Endodermal cell (in vitro differentiated cells): ENCODE measurements at regions not wholly inside any gene's neighbourhood (a gene's known extent, or its start where the extent isn't known, plus 50 kb on each side); places are given as distances from the start of the nearest gene placed in this dataset.

Source experiments
- DNase-seq: peaks from one replicate; pipeline ENCODE4 v3.0.0-alpha.2; 2017
- H3K27ac ChIP-seq: 2 replicates; pipeline ENCODE4 v1.5.1; 2013; ENCODE audit warnings: mild to moderate bottlenecking, low read depth, low read length, moderate library complexity
- H3K27me3 ChIP-seq: 2 replicates; pipeline ENCODE4 v1.6.1; 2013; ENCODE audit warnings: mild to moderate bottlenecking, low read length, moderate library complexity; ENCODE audit not compliant: insufficient read depth, control insufficient read depth, poor library complexity, severe bottlenecking
- H3K36me3 ChIP-seq: 2 replicates; pipeline ENCODE4 v1.7.0; 2013; ENCODE audit warnings: mild to moderate bottlenecking, low read length, moderate library complexity; ENCODE audit not compliant: control insufficient read depth, insufficient read depth
- H3K4me1 ChIP-seq: one replicate; pipeline ENCODE4 v1.7.0; 2013; ENCODE audit warnings: low read length; ENCODE audit not compliant: control insufficient read depth, insufficient read depth
- H3K4me3 ChIP-seq: 2 replicates; pipeline ENCODE4 v1.5.1; 2013; ENCODE audit warnings: mild to moderate bottlenecking, low read length, moderate library complexity
- H3K9ac ChIP-seq: 2 replicates; pipeline ENCODE4 v1.6.1; 2013; ENCODE audit warnings: mild to moderate bottlenecking, low read length, moderate library complexity; ENCODE audit not compliant: poor library complexity, severe bottlenecking; ENCODE audit errors: extremely low read depth
- H3K9me3 ChIP-seq: 2 replicates; pipeline ENCODE4 v1.6.1; 2013; ENCODE audit warnings: mild to moderate bottlenecking, low read length, moderate library complexity; ENCODE audit not compliant: control insufficient read depth
- H3K27ac Mint-ChIP-seq: 2 replicates; pipeline ENCODE4 v1.8.0; 2020; ENCODE audit warnings: mixed read lengths
- H3K27me3 Mint-ChIP-seq: 2 replicates; pipeline ENCODE4 v1.8.0; 2021; ENCODE audit warnings: mild to moderate bottlenecking, mixed read lengths; ENCODE audit not compliant: insufficient read depth
- H3K36me3 Mint-ChIP-seq: 2 replicates; pipeline ENCODE4 v1.8.0; 2020; ENCODE audit warnings: low read depth, mixed read lengths
- H3K4me1 Mint-ChIP-seq: 2 replicates; pipeline ENCODE4 v1.8.0; 2020; ENCODE audit warnings: mixed read lengths
- H3K4me3 Mint-ChIP-seq: 2 replicates; pipeline ENCODE4 v1.8.0; 2020; ENCODE audit warnings: mild to moderate bottlenecking, moderate library complexity, mixed read lengths
- H3K9me3 Mint-ChIP-seq: 2 replicates; pipeline ENCODE4 v1.8.0; 2020; ENCODE audit warnings: mild to moderate bottlenecking, mixed read lengths
- CTCF ChIP-seq: fragments of 200-600 bp; sonication (generic); conservative IDR thresholded peaks from 2 replicates; pipeline ENCODE4 v1.5.0; 2021; ENCODE audit warnings: antibody characterized with exemption, mild to moderate bottlenecking
- WGBS, 2 experiments: methylation state at CpG; one replicate each; pipeline versions ENCODE4 v1.1.5 to v1.1.7; 2013; ENCODE audit warnings: missing lambda C conversion rate in 2 of 2, mixed read lengths in 1 of 2; ENCODE audit not compliant: insufficient coverage in 1 of 2, insufficient read length in 1 of 2; 5-methylcytosine and 5-hydroxymethylcytosine counted together

GRCh38 chr20:51894201-51894600, 91.9 kb upstream of the SALL4 start:
- H3K36me3 ChIP-seq, result no peaks in the 10 kb centered on the region
- H3K9ac ChIP-seq, result no peak overlapping the region
- no peak overlapping the region for H3K4me3 ChIP-seq
- Mint-ChIP-seq H3K4me3 (no peak overlapping the region), H3K27ac (peak overlapping the region; percentile 5), H3K4me1 (peaks cover 30% of the 10 kb centered on the region), H3K27me3 (no peaks in the 10 kb centered on the region), H3K36me3 (no peaks in the 10 kb centered on the region), H3K9me3 (no peaks in the 10 kb centered on the region)
- TF ChIP-seq CTCF, result no peak
- no peak overlapping the region for H3K27ac ChIP-seq
- WGBS, 2 experiments, result 92 to 98% methylated on average over 2 to 5 of the region's 6 CpGs
- no peaks in the 10 kb centered on the region for H3K9me3 ChIP-seq
- no peaks in the 10 kb centered on the region for H3K27me3 ChIP-seq
- DNase-seq, result no peak
- peaks cover 8% of the 10 kb centered on the region for H3K4me1 ChIP-seq

- Histone ChIP-seq H3K27ac (no peak overlapping the region), H3K9me3 (no peaks in the 10 kb centered on the region), H3K27me3 (no peaks in the 10 kb centered on the region), H3K36me3 (no peaks in the 10 kb centered on the region), H3K4me3 (no peak overlapping the region), H3K9ac (no peak overlapping the region), H3K4me1 (peaks cover 8% of the 10 kb centered on the region)
- no peak for TF ChIP-seq CTCF
- Mint-ChIP-seq H3K4me3 (no peak overlapping the region), H3K27me3 (no peaks in the 10 kb centered on the region), H3K4me1 (peaks cover 33% of the 10 kb centered on the region), H3K36me3 (no peaks in the 10 kb centered on the region), H3K9me3 (no peaks in the 10 kb centered on the region), H3K27ac (peak overlapping the region; percentile 5)
- DNase-seq, result peak; percentile 34
- 84 to 98% methylated on average over 4 to 7 of the region's 7 CpGs for WGBS, 2 experiments
Observed at GRCh38 chr20:51893723-51894122, 91.4 kb upstream of the SALL4 start.

GRCh38 chr20:51890003-51890402, 87.7 kb upstream of the SALL4 start:
- no peak overlapping the region for H3K27ac ChIP-seq
- DNase-seq, result no peak
- TF ChIP-seq CTCF, result no peak
- H3K9ac ChIP-seq, result no peak overlapping the region
- no peaks in the 10 kb centered on the region for H3K9me3 ChIP-seq
- no peaks in the 10 kb centered on the region for H3K36me3 ChIP-seq
- peak overlapping the region; percentile 35 for H3K4me3 Mint-ChIP-seq
- H3K4me1 Mint-ChIP-seq, result peaks cover 48% of the 10 kb centered on the region
- peak overlapping the region; percentile 62 for H3K4me3 ChIP-seq
- no peaks in the 10 kb centered on the region for H3K9me3 Mint-ChIP-seq
- peaks cover 18% of the 10 kb centered on the region for H3K4me1 ChIP-seq
- peak overlapping the region; percentile 62 for H3K27ac Mint-ChIP-seq
- no peaks in the 10 kb centered on the region for H3K36me3 Mint-ChIP-seq
- 84 to 91% methylated on average over 9 of the region's 9 CpGs for WGBS, 2 experiments
- no peaks in the 10 kb centered on the region for H3K27me3 ChIP-seq
- H3K27me3 Mint-ChIP-seq, result peaks cover 2% of the 10 kb centered on the region
